ENCODE measurements at regions not wholly inside any gene's neighbourhood (a gene's known extent, or its start where the extent isn't known, plus 50 kb on each side); places are given as distances from the start of the nearest gene placed in this dataset.

- Histone ChIP-seq H3K9me3 (ENCODE audit: control insufficient read depth in 2 of 2, low read length in 2 of 2) (no peaks in the 10 kb centered on the region), H3K4me3 (ENCODE audit: low read length in 2 of 2) (no peak overlapping the region), H3K9ac (ENCODE audit: low read length in 2 of 2) (no peak overlapping the region), H3K4me1 (ENCODE audit: control insufficient read depth, insufficient read depth, low read length) (no peaks in the 10 kb centered on the region), H3K27ac (ENCODE audit: low read length) (no peak overlapping the region), H3K27me3 (ENCODE audit: control insufficient read depth in 1 of 2, insufficient read depth in 2 of 2, low read length in 2 of 2) (no peaks in the 10 kb centered on the region), H3K36me3 (ENCODE audit: control insufficient read depth in 2 of 2, insufficient read depth in 2 of 2, low read length in 2 of 2) (no peaks in the 10 kb centered on the region)
These were observed 70.6 kb upstream of the TCF4 start for GRCh38 chr18:55658598-55658997.

GRCh38 chr18:55657572-55658331, 69.8 kb upstream of the TCF4 start:
- H3K9me3 ChIP-seq (ENCODE audit: control insufficient read depth in 2 of 2, low read length in 2 of 2): no peaks in the 10 kb centered on the region
- no peaks in the 10 kb centered on the region for H3K4me1 ChIP-seq (ENCODE audit: control insufficient read depth, insufficient read depth, low read length)
- no peak overlapping the region for H3K27ac ChIP-seq (ENCODE audit: low read length)
- no peaks in the 10 kb centered on the region for H3K36me3 ChIP-seq (ENCODE audit: control insufficient read depth in 2 of 2, insufficient read depth in 2 of 2, low read length in 2 of 2)
- no peak overlapping the region for H3K4me3 ChIP-seq (ENCODE audit: low read length in 2 of 2)
- H3K27me3 ChIP-seq (ENCODE audit: control insufficient read depth in 1 of 2, insufficient read depth in 2 of 2, low read length in 2 of 2): no peaks in the 10 kb centered on the region
- no peak overlapping the region for H3K9ac ChIP-seq (ENCODE audit: low read length in 2 of 2)

GRCh38 chr18:55654986-55655385, 67.0 kb upstream of the TCF4 start:
- Histone ChIP-seq H3K27ac (ENCODE audit: low read length) (no peak overlapping the region), H3K4me1 (ENCODE audit: control insufficient read depth, insufficient read depth, low read length) (no peaks in the 10 kb centered on the region), H3K9ac (ENCODE audit: low read length in 2 of 2) (no peak overlapping the region), H3K36me3 (ENCODE audit: control insufficient read depth in 2 of 2, insufficient read depth in 2 of 2, low read length in 2 of 2) (no peaks in the 10 kb centered on the region), H3K27me3 (ENCODE audit: control insufficient read depth in 1 of 2, insufficient read depth in 2 of 2, low read length in 2 of 2) (no peaks in the 10 kb centered on the region), H3K9me3 (ENCODE audit: control insufficient read depth in 2 of 2, low read length in 2 of 2) (no peaks in the 10 kb centered on the region), H3K4me3 (ENCODE audit: low read length in 2 of 2) (no peak overlapping the region)

GRCh38 chr18:55651236-55651635, 63.2 kb upstream of the TCF4 start:
- Histone ChIP-seq H3K4me1 (ENCODE audit: control insufficient read depth, insufficient read depth, low read length) (no peaks in the 10 kb centered on the region), H3K36me3 (ENCODE audit: control insufficient read depth in 2 of 2, insufficient read depth in 2 of 2, low read length in 2 of 2) (no peaks in the 10 kb centered on the region)

GRCh38 chr18:55650363-55650870, 62.4 kb upstream of the TCF4 start:
- Histone ChIP-seq H3K36me3 (ENCODE audit: control insufficient read depth in 2 of 2, insufficient read depth in 2 of 2, low read length in 2 of 2) (no peaks in the 10 kb centered on the region), H3K4me1 (ENCODE audit: control insufficient read depth, insufficient read depth, low read length) (no peaks in the 10 kb centered on the region), H3K27ac (ENCODE audit: low read length) (no peak overlapping the region), H3K4me3 (ENCODE audit: low read length in 2 of 2) (no peak overlapping the region), H3K9me3 (ENCODE audit: control insufficient read depth in 2 of 2, low read length in 2 of 2) (no peaks in the 10 kb centered on the region), H3K9ac (ENCODE audit: low read length in 2 of 2) (no peak overlapping the region), H3K27me3 (ENCODE audit: control insufficient read depth in 1 of 2, insufficient read depth in 2 of 2, low read length in 2 of 2) (no peaks in the 10 kb centered on the region)

More at GRCh38 chr18:55651236-55651635, 63.2 kb upstream of the TCF4 start:
- H3K9me3 ChIP-seq (ENCODE audit: control insufficient read depth in 2 of 2, low read length in 2 of 2): no peaks in the 10 kb centered on the region
- H3K9ac ChIP-seq (ENCODE audit: low read length in 2 of 2): no peak overlapping the region
- H3K27ac ChIP-seq (ENCODE audit: low read length): no peak overlapping the region
- no peak overlapping the region for H3K4me3 ChIP-seq (ENCODE audit: low read length in 2 of 2)
- H3K27me3 ChIP-seq (ENCODE audit: control insufficient read depth in 1 of 2, insufficient read depth in 2 of 2, low read length in 2 of 2): no peaks in the 10 kb centered on the region

- H3K9me3 ChIP-seq (ENCODE audit: control insufficient read depth in 2 of 2, low read length in 2 of 2): no peaks in the 10 kb centered on the region
These were observed 59.3 kb upstream of the TCF4 start for GRCh38 chr18:55647331-55647730.

GRCh38 chr18:55642191-55642590, 54.2 kb upstream of the TCF4 start:
- Histone ChIP-seq H3K27me3 (ENCODE audit: control insufficient read depth in 1 of 2, insufficient read depth in 2 of 2, low read length in 2 of 2) (no peaks in the 10 kb centered on the region), H3K9ac (ENCODE audit: low read length in 2 of 2) (no peak overlapping the region), H3K4me3 (ENCODE audit: low read length in 2 of 2) (no peak overlapping the region), H3K36me3 (ENCODE audit: control insufficient read depth in 2 of 2, insufficient read depth in 2 of 2, low read length in 2 of 2) (no peaks in the 10 kb centered on the region), H3K9me3 (ENCODE audit: control insufficient read depth in 2 of 2, low read length in 2 of 2) (peaks cover 0 to 3% of the 10 kb centered on the region in 2 donors), H3K4me1 (ENCODE audit: control insufficient read depth, insufficient read depth, low read length) (no peaks in the 10 kb centered on the region), H3K27ac (ENCODE audit: low read length) (no peak overlapping the region)

More at GRCh38 chr18:55647331-55647730, 59.3 kb upstream of the TCF4 start:
- no peaks in the 10 kb centered on the region for H3K4me1 ChIP-seq (ENCODE audit: control insufficient read depth, insufficient read depth, low read length)
- no peak overlapping the region for H3K27ac ChIP-seq (ENCODE audit: low read length)
- no peaks in the 10 kb centered on the region for H3K27me3 ChIP-seq (ENCODE audit: control insufficient read depth in 1 of 2, insufficient read depth in 2 of 2, low read length in 2 of 2)
- H3K9ac ChIP-seq (ENCODE audit: low read length in 2 of 2): no peak overlapping the region
- no peaks in the 10 kb centered on the region for H3K36me3 ChIP-seq (ENCODE audit: control insufficient read depth in 2 of 2, insufficient read depth in 2 of 2, low read length in 2 of 2)
- H3K4me3 ChIP-seq (ENCODE audit: low read length in 2 of 2): no peak overlapping the region

GRCh38 chr18:55641486-55641885, 53.5 kb upstream of the TCF4 start:
- H3K9ac ChIP-seq (ENCODE audit: low read length in 2 of 2): no peak overlapping the region
- no peak overlapping the region for H3K4me3 ChIP-seq (ENCODE audit: low read length in 2 of 2)
- no peaks in the 10 kb centered on the region for H3K27me3 ChIP-seq (ENCODE audit: control insufficient read depth in 1 of 2, insufficient read depth in 2 of 2, low read length in 2 of 2)
- no peak overlapping the region for H3K27ac ChIP-seq (ENCODE audit: low read length)
- H3K9me3 ChIP-seq (ENCODE audit: control insufficient read depth in 2 of 2, low read length in 2 of 2): peaks cover 0 to 3% of the 10 kb centered on the region in 2 donors
- H3K4me1 ChIP-seq (ENCODE audit: control insufficient read depth, insufficient read depth, low read length): no peaks in the 10 kb centered on the region
- H3K36me3 ChIP-seq (ENCODE audit: control insufficient read depth in 2 of 2, insufficient read depth in 2 of 2, low read length in 2 of 2): no peaks in the 10 kb centered on the region

Measured in stomach smooth muscle (tissue), 2 donors.